Smooth muscle cell (in vitro differentiated cells): ENCODE measurements at regions not wholly inside any gene's neighbourhood (a gene's known extent, or its start where the extent isn't known, plus 50 kb on each side); places are given as distances from the start of the nearest gene placed in this dataset.

Experiments
- DNase-seq: peaks from one replicate; lab custom pipeline; 2025; ENCODE audit not compliant: unreplicated experiment; lab: John Stamatoyannopoulos, UW
- H2AFZ ChIP-seq: fragments of 200-600 bp; sonication (generic); 2 replicates; pipeline ENCODE4 v1.6.0; 2016; ENCODE audit warnings: antibody characterized with exemption, low read depth, mild to moderate bottlenecking
- H3F3A ChIP-seq: fragments of 200-600 bp; sonication (generic); 2 replicates; pipeline ENCODE4 v1.6.0; 2017; ENCODE audit warnings: antibody characterized with exemption, low read depth
- H3K27ac ChIP-seq: fragments of 200-600 bp; sonication (generic); 2 replicates; pipeline ENCODE4 v1.5.1; 2016; ENCODE audit warnings: low read depth, mild to moderate bottlenecking
- H3K27me3 ChIP-seq: fragments of 200-600 bp; sonication (generic); 2 replicates; pipeline ENCODE4 v1.6.1; 2016; ENCODE audit warnings: low read depth, mild to moderate bottlenecking
- H3K36me3 ChIP-seq: fragments of 200-600 bp; sonication (generic); 2 replicates; pipeline ENCODE4 v1.5.1; 2016; ENCODE audit warnings: low read depth
- H3K4me1 ChIP-seq: fragments of 200-600 bp; sonication (generic); 2 replicates; pipeline ENCODE4 v1.5.1; 2016; ENCODE audit warnings: low read depth
- H3K4me2 ChIP-seq: fragments of 200-600 bp; sonication (generic); 2 replicates; pipeline ENCODE4 v1.6.0; 2016; ENCODE audit warnings: mild to moderate bottlenecking
- H3K4me3 ChIP-seq: fragments of 200-600 bp; sonication (generic); 2 replicates; pipeline ENCODE4 v1.5.1; 2016; ENCODE audit warnings: mild to moderate bottlenecking
- H3K79me2 ChIP-seq: fragments of 200-600 bp; sonication (generic); 2 replicates; pipeline ENCODE4 v1.6.0; 2016; ENCODE audit warnings: low read depth, mild to moderate bottlenecking
- H3K9ac ChIP-seq: fragments of 200-600 bp; sonication (generic); 2 replicates; pipeline ENCODE4 v1.6.0; 2016; ENCODE audit warnings: low read depth
- H3K9me3 ChIP-seq: fragments of 200-600 bp; sonication (generic); replicated peaks from 2 replicates; pipeline ENCODE4 v1.5.1; 2016; ENCODE audit warnings: low read depth
- H4K20me1 ChIP-seq: fragments of 200-600 bp; sonication (generic); 2 replicates; pipeline ENCODE4 v1.6.0; 2016; ENCODE audit warnings: low read depth
- WGBS: methylation state at CpG from one replicate; pipeline ENCODE4 v1.1.7; 2016; ENCODE audit warnings: low lambda C conversion rate; 5-methylcytosine and 5-hydroxymethylcytosine counted together
- TF ChIP-seq, protein P1 (sequence below): fragments of 200-600 bp; sonication (generic); IDR thresholded peaks from 2 replicates; pipeline ENCODE4 v1.5.1; 2017; ENCODE audit warnings: borderline replicate concordance, mild to moderate bottlenecking, antibody characterized with exemption; ENCODE audit not compliant: insufficient read depth, poor library complexity, severe bottlenecking

DNA sequence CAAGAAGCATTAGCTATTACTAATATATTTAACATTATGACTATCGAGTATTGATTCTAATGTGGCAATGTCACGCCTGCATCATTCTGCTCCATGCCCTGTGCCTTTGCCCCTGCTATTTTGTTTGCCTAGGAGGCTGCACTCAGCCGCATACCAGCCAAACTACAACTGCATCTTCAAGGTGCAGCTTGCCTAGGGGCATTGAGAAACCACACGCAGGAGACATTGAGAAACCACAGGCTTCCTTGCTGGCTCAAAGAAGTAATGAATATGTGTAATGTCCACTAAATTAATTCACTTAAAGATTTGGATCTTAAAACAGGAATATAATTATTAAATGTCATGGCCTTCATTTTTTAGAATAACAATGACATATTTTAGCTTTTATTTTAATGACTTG, 683.6 kb upstream of the TENM3 start:
- H3K9me3 ChIP-seq, result no peaks in the 10 kb centered on the region
- H3K4me3 ChIP-seq, result no peak overlapping the region
- H3K4me2 ChIP-seq, result no peak overlapping the region
- H3K9ac ChIP-seq, result no peak overlapping the region
- WGBS, result 61% methylated on average over 4 of the region's 4 CpGs
- H3K27ac ChIP-seq, result no peak overlapping the region
- TF ChIP-seq, protein P1, sequence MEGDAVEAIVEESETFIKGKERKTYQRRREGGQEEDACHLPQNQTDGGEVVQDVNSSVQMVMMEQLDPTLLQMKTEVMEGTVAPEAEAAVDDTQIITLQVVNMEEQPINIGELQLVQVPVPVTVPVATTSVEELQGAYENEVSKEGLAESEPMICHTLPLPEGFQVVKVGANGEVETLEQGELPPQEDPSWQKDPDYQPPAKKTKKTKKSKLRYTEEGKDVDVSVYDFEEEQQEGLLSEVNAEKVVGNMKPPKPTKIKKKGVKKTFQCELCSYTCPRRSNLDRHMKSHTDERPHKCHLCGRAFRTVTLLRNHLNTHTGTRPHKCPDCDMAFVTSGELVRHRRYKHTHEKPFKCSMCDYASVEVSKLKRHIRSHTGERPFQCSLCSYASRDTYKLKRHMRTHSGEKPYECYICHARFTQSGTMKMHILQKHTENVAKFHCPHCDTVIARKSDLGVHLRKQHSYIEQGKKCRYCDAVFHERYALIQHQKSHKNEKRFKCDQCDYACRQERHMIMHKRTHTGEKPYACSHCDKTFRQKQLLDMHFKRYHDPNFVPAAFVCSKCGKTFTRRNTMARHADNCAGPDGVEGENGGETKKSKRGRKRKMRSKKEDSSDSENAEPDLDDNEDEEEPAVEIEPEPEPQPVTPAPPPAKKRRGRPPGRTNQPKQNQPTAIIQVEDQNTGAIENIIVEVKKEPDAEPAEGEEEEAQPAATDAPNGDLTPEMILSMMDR, result no peak
- H3K36me3 ChIP-seq, result no peaks in the 10 kb centered on the region
- H3K4me1 ChIP-seq, result no peaks in the 10 kb centered on the region
- H4K20me1 ChIP-seq, result no peaks in the 10 kb centered on the region
- no peak overlapping the region for H2AFZ ChIP-seq
- H3F3A ChIP-seq, result no peaks in the 10 kb centered on the region
- no peaks in the 10 kb centered on the region for H3K79me2 ChIP-seq
- no peak for DNase-seq
- H3K27me3 ChIP-seq, result no peaks in the 10 kb centered on the region

DNA sequence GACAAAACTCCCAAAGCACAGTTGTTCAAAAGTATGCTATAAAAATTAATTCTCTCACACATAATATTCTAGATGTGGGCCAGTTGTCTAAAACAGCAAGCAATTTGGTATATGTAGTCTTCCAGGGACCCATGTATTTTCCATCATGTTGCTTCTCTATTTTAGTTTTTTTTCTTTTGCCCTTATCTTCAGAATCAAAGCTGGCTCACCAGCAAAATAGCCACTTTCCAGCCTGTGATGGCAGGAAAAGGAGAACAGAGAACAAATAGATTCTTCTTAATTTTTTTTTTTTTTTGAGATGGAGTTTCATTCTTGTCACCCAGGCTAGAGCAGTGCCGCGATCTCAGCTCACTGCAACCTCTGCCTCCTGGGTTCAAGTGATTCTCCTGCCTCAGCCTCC, 680.8 kb upstream of the TENM3 start:
- Histone ChIP-seq H3K4me1 (no peaks in the 10 kb centered on the region), H3F3A (no peaks in the 10 kb centered on the region), H3K27ac (no peak overlapping the region), H3K4me3 (no peak overlapping the region), H3K4me2 (no peak overlapping the region), H3K9me3 (no peaks in the 10 kb centered on the region), H4K20me1 (no peaks in the 10 kb centered on the region), H2AFZ (no peak overlapping the region), H3K9ac (no peak overlapping the region), H3K27me3 (no peaks in the 10 kb centered on the region), H3K36me3 (no peaks in the 10 kb centered on the region), H3K79me2 (no peaks in the 10 kb centered on the region)
- WGBS, result 96% methylated on average over 2 of the region's 2 CpGs
- DNase-seq, result no peak
- TF ChIP-seq, protein P1, result no peak

DNA sequence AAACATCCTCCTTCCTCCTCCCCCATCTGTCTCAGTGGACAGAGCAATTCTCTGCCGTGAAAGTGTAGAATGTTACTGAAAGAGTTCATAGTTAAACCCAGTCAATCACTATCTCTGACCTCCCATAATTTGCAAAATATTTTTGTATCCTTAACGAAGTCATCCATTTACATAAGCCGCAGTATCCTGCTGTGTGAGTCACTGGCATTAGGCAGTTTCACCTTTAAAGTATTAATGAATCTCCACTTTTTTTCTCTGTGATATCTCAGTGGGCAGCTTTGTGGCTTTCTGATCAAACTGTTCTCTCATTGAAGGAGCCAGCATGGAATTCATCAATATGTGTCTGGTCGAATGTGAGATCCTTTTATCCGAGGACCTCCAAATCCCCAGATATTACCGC, 678.6 kb upstream of the TENM3 start:
- Histone ChIP-seq H3K27me3 (no peaks in the 10 kb centered on the region), H3K4me2 (peak overlapping the region; percentile 6), H4K20me1 (no peaks in the 10 kb centered on the region), H3K36me3 (no peaks in the 10 kb centered on the region), H3K4me1 (no peaks in the 10 kb centered on the region), H3F3A (no peaks in the 10 kb centered on the region), H3K79me2 (no peaks in the 10 kb centered on the region), H3K9ac (no peak overlapping the region), H3K9me3 (no peaks in the 10 kb centered on the region), H2AFZ (no peak overlapping the region), H3K4me3 (no peak overlapping the region), H3K27ac (no peak overlapping the region)
- 59% methylated on average over 6 of the region's 6 CpGs for WGBS
- TF ChIP-seq, protein P1, result no peak
- no peak for DNase-seq

DNA sequence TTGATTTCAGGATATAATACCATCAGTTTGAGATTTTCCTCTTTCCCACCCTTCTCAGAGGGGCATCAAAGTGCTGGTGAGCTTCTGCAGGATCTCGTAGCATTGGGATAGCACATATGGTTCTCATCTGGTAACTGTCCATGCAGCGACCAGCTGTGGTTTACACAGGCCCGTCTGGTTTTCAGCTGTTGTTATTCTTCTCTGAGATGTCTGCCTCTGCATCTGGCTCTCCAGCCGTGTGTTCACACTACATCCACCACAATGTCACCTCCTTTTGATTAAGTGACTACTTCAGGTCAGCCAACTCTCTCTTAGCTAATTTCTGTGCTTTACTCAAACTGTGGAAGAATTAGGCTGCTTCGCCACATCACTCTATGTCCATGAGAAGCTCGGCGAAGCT, 676.7 kb upstream of the TENM3 start:
- no peak for DNase-seq
- Histone ChIP-seq H3K9ac (no peak overlapping the region), H3K27ac (no peak overlapping the region), H3K79me2 (no peaks in the 10 kb centered on the region), H3K9me3 (no peaks in the 10 kb centered on the region), H3K4me3 (no peak overlapping the region), H3K36me3 (no peaks in the 10 kb centered on the region), H3K4me2 (peak overlapping the region; percentile 36), H2AFZ (no peak overlapping the region), H3K4me1 (no peaks in the 10 kb centered on the region), H4K20me1 (no peaks in the 10 kb centered on the region), H3K27me3 (no peaks in the 10 kb centered on the region), H3F3A (no peaks in the 10 kb centered on the region)
- TF ChIP-seq, protein P1, result no peak
- WGBS, result 37% methylated on average over 7 of the region's 7 CpGs
